ENCODE measurements at regions not wholly inside any gene's neighbourhood (a gene's known extent, or its start where the extent isn't known, plus 50 kb on each side); places are given as distances from the start of the nearest gene placed in this dataset.

- H3K4me1 ChIP-seq = peaks cover 7 to 29% (median 12%) of the 10 kb centered on the region in 4 donors
- no peaks in the 10 kb centered on the region for H3K36me3 ChIP-seq
- H3K27me3 ChIP-seq = no peaks in the 10 kb centered on the region
- in situ Hi-C loops (cut with MboI; ENCODE audit: low pct_ligation_motif_present in 1 of 4, low pct_unique_long_range_greater_than_20kb in 1 of 4, low sequenced_read_pairs in 3 of 4) = no loop called here
- no peaks in the 10 kb centered on the region for H3K9me3 ChIP-seq
- H3K4me3 ChIP-seq = no peak overlapping the region
- DNase-seq = no peak
- intact Hi-C loops (cut with DNase I; ENCODE audit: low total_unique reads) = no loop called here
- TF ChIP-seq CTCF (IDR thresholded peaks at IDR 0.05) (no peak), POLR2A (IDR thresholded peaks at IDR 0.05) (no peak), POLR2AphosphoS5 (IDR thresholded peaks at IDR 0.05) (no peak), EP300 (IDR thresholded peaks at IDR 0.05; ENCODE audit: low read depth) (no peak)
- no peak overlapping the region for H3K27ac ChIP-seq
- whole genome bisulfite sequencing, 2 donors (ENCODE audit: low coverage in 1 of 2) = 72% methylated on average over 4 of the region's 4 CpGs; no CpG with 5 or more reads in 1 of the 2 donors
Measured at GRCh38 chr2:120917886-120918285, 182.2 kb downstream of the GLI2 start.

GRCh38 chr2:120919216-120919615, 183.5 kb downstream of the GLI2 start:
- Histone ChIP-seq H3K36me3 (no peaks in the 10 kb centered on the region), H3K9me3 (no peaks in the 10 kb centered on the region), H3K27me3 (no peaks in the 10 kb centered on the region), H3K4me3 (no peak overlapping the region), H3K27ac (no peak overlapping the region), H3K4me1 (peaks cover 7 to 26% (median 10%) of the 10 kb centered on the region in 4 donors)
- TF ChIP-seq POLR2AphosphoS5 (IDR thresholded peaks at IDR 0.05) (no peak), CTCF (IDR thresholded peaks at IDR 0.05) (no peak), POLR2A (IDR thresholded peaks at IDR 0.05) (no peak), EP300 (IDR thresholded peaks at IDR 0.05; ENCODE audit: low read depth) (no peak)
- 60 to 84% methylated on average over 1 to 8 of the region's 8 CpGs for WGBS, 2 donors (ENCODE audit: low coverage in 1 of 2)
- intact Hi-C loops (cut with DNase I; ENCODE audit: low total_unique reads) (no loop called here), in situ Hi-C loops (cut with MboI; ENCODE audit: low pct_ligation_motif_present in 1 of 4, low pct_unique_long_range_greater_than_20kb in 1 of 4, low sequenced_read_pairs in 3 of 4) (no loop called here)
- no peak for DNase-seq

GRCh38 chr2:120919771-120920453, 184.2 kb downstream of the GLI2 start:
- TF ChIP-seq EP300 (IDR thresholded peaks at IDR 0.05; ENCODE audit: low read depth) (no peak), POLR2AphosphoS5 (IDR thresholded peaks at IDR 0.05) (no peak), POLR2A (IDR thresholded peaks at IDR 0.05) (no peak), CTCF (IDR thresholded peaks at IDR 0.05) (no peak)
- no peak for DNase-seq
- no peak overlapping the region for H3K4me3 ChIP-seq
- peaks cover under 1 to 21% (median 4%) of the 10 kb centered on the region in 4 donors for H3K4me1 ChIP-seq
- intact Hi-C loops (cut with DNase I; ENCODE audit: low total_unique reads) = no loop called here
- peak overlapping the region in 2 of 4 donors; percentile 5 to 21 for H3K27ac ChIP-seq
- no peaks in the 10 kb centered on the region for H3K9me3 ChIP-seq
- H3K36me3 ChIP-seq = no peaks in the 10 kb centered on the region
- H3K27me3 ChIP-seq = no peaks in the 10 kb centered on the region
- in situ Hi-C loops (cut with MboI; ENCODE audit: low pct_ligation_motif_present in 1 of 4, low pct_unique_long_range_greater_than_20kb in 1 of 4, low sequenced_read_pairs in 3 of 4) = no loop called here
- 81% methylated on average over 19 of the region's 19 CpGs; no CpG with 5 or more reads in 1 of the 2 donors for WGBS, 2 donors (ENCODE audit: low coverage in 1 of 2)

- in situ Hi-C loops (cut with MboI; ENCODE audit: low pct_ligation_motif_present in 1 of 4, low pct_unique_long_range_greater_than_20kb in 1 of 4, low sequenced_read_pairs in 3 of 4) = no loop called here
- intact Hi-C loops (cut with DNase I; ENCODE audit: low total_unique reads) = no loop called here
- TF ChIP-seq EP300 (IDR thresholded peaks at IDR 0.05; ENCODE audit: low read depth) (no peak), POLR2A (IDR thresholded peaks at IDR 0.05) (no peak), POLR2AphosphoS5 (IDR thresholded peaks at IDR 0.05) (no peak), CTCF (IDR thresholded peaks at IDR 0.05) (no peak)
- Histone ChIP-seq H3K27ac (peak overlapping the region in 2 of 4 donors; percentile 5 to 21), H3K27me3 (no peaks in the 10 kb centered on the region), H3K4me3 (no peak overlapping the region), H3K4me1 (peaks cover 0 to 15% (median 0%) of the 10 kb centered on the region in 4 donors), H3K9me3 (no peaks in the 10 kb centered on the region), H3K36me3 (no peaks in the 10 kb centered on the region)
- DNase-seq = no peak
- WGBS, 2 donors (ENCODE audit: low coverage in 1 of 2) = 84 to 91% methylated on average over 4 to 13 of the region's 13 CpGs
Measured at GRCh38 chr2:120920454-120921148, 184.9 kb downstream of the GLI2 start.
